ENCODE measurements at regions not wholly inside any gene's neighbourhood (a gene's known extent, or its start where the extent isn't known, plus 50 kb on each side); places are given as distances from the start of the nearest gene placed in this dataset.

DNA sequence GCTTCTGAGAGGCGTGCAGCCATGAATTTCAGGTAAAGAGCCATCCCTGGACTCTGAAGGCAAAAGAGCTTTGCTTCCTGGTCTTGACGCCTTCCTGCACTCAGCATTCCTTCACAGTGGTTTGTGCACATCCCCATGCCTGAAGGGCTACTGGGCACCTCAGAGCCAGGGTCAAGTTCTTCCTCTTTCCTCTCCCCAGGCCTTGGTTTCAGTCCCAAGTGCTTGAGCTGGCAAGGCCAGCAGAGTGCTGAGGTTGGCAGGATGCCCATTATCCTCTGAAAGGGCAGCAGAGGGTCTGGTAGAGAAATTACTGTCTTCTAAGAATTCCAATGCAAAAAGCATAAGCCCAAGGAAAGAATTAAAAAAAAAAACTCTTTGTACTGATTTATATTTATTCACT lies 1064.9 kb downstream of the TTLL7 start:
- Mint-ChIP-seq H3K27me3 (ENCODE audit: low read depth) (no peaks in the 10 kb centered on the region), H3K27ac (no peak overlapping the region), H3K4me1 (ENCODE audit: low read depth) (no peaks in the 10 kb centered on the region), H3K9me3 (no peaks in the 10 kb centered on the region), H3K4me3 (no peak overlapping the region), H3K36me3 (ENCODE audit: low read depth) (no peaks in the 10 kb centered on the region)
- DNase-seq (ENCODE audit: low spot score): no peak

DNA sequence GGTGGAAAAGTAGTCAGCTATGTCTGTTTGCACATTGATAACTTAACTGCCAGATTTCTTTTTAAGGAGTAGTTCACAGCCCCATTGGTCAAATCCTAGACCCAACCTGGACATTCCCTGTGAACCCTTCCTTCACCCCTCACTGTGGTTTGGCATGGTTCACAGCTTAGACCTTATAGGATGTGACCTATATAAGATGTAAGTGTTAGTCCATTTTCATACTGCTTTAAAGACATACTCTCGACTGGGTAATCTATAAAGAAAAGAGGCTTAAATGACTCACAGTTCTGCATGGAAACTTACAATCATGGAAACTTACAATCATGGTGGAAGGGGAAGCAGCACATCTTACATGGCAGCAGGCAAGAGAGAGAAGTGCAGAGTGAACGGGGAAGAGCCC lies 1066.2 kb downstream of the TTLL7 start:
- Mint-ChIP-seq H3K27me3 (ENCODE audit: low read depth) (no peaks in the 10 kb centered on the region), H3K9me3 (no peaks in the 10 kb centered on the region), H3K36me3 (ENCODE audit: low read depth) (no peaks in the 10 kb centered on the region), H3K4me1 (ENCODE audit: low read depth) (no peaks in the 10 kb centered on the region), H3K27ac (no peak overlapping the region), H3K4me3 (no peak overlapping the region)
- DNase-seq (ENCODE audit: low spot score): no peak

DNA sequence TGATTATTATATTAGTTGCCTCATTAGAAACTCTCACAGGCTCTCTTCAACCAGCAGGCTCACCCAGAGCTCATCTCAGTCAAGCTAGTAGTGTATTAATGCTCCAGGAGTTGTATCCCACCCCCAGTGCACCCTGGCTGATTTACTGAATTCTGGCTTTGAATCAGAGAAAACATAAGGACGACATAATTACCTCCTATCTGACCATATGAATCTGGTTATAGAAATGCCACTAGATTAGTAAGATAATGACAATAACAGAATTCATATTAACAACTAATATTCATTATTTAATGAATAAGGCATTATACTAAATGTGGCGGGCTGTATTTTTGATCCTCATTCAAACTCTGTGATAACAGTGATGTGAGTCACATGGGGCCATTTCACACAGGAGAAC lies 1066.7 kb downstream of the TTLL7 start:
- no peak for DNase-seq (ENCODE audit: low spot score)
- Mint-ChIP-seq H3K27ac (no peak overlapping the region), H3K36me3 (ENCODE audit: low read depth) (no peaks in the 10 kb centered on the region), H3K4me1 (ENCODE audit: low read depth) (no peaks in the 10 kb centered on the region), H3K9me3 (no peaks in the 10 kb centered on the region), H3K4me3 (no peak overlapping the region), H3K27me3 (ENCODE audit: low read depth) (no peaks in the 10 kb centered on the region)

DNA sequence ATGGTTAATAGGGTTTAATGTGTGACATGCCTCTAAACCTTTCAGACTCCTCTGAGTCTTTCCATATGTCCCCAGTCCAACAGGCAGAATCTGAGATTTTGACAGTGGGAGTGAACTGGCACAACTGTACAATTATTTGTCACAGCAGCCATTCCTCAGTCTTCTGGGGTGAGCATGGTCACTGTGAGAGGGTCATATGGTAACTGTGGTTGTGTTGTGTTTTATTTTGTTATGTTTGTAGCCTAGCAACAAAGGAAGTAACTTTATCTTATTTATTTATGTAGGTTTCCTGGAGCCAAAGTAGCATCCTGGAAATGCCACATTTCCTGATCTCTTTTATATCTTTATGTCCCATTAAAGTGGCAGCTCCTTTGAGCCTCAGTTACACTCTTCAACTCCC lies 1067.9 kb downstream of the TTLL7 start:
- DNase-seq (ENCODE audit: low spot score): no peak
- no peaks in the 10 kb centered on the region for H3K4me1 Mint-ChIP-seq (ENCODE audit: low read depth)
- H3K9me3 Mint-ChIP-seq: no peaks in the 10 kb centered on the region
- H3K4me3 Mint-ChIP-seq: no peak overlapping the region
- H3K36me3 Mint-ChIP-seq (ENCODE audit: low read depth): no peaks in the 10 kb centered on the region
- H3K27me3 Mint-ChIP-seq (ENCODE audit: low read depth): no peaks in the 10 kb centered on the region
- no peak overlapping the region for H3K27ac Mint-ChIP-seq

DNA sequence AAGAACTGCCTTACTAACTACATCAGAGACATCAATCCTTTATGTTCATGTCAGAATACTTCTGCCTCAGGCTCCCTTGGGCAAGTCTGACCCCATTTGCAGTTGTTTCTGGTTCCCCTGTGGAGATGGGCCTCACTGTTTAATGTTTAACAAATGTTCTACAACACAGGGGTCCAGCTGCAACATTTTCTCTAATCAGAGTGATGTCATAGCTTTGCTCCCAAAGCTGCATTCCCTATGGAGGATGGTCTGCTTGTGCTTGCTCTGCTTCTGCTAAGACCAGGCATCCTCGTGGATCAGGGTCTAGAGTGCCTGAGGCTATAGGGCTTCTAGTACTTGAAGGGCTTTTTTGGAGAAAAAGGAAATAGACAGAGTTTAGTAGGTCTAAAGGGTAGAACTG lies 1071.2 kb downstream of the TTLL7 start:
- Mint-ChIP-seq H3K4me3 (no peak overlapping the region), H3K27me3 (ENCODE audit: low read depth) (no peaks in the 10 kb centered on the region)
- DNase-seq (ENCODE audit: low spot score): no peak

DNA sequence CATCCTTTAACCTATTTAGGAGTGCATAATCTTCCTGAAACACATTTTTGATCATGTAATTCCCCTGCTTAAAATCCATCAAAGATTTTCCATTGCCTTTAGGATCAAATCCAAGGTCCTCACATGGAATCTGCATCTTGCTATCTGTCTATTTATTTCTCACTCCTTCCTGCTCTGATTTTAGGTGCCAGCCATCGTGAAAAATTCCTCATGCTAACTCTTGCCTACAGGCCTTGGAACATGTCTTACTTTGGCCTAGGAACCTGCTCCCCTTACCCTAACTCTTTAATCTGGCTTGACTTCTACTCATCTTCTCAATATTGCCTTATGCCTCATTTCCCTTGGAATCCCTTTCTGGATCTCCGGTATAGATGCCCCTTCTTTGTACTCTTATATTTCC lies 1074.3 kb downstream of the TTLL7 start:
- Mint-ChIP-seq H3K36me3 (ENCODE audit: low read depth) (no peaks in the 10 kb centered on the region), H3K4me3 (no peak overlapping the region), H3K9me3 (no peaks in the 10 kb centered on the region), H3K27ac (no peak overlapping the region), H3K4me1 (ENCODE audit: low read depth) (no peaks in the 10 kb centered on the region), H3K27me3 (ENCODE audit: low read depth) (no peaks in the 10 kb centered on the region)
- no peak for DNase-seq (ENCODE audit: low spot score)

More for the DNA sequence above, 1071.2 kb downstream of the TTLL7 start:
- no peak overlapping the region for H3K27ac Mint-ChIP-seq
- no peaks in the 10 kb centered on the region for H3K9me3 Mint-ChIP-seq
- H3K4me1 Mint-ChIP-seq (ENCODE audit: low read depth): no peaks in the 10 kb centered on the region
- H3K36me3 Mint-ChIP-seq (ENCODE audit: low read depth): no peaks in the 10 kb centered on the region

DNA sequence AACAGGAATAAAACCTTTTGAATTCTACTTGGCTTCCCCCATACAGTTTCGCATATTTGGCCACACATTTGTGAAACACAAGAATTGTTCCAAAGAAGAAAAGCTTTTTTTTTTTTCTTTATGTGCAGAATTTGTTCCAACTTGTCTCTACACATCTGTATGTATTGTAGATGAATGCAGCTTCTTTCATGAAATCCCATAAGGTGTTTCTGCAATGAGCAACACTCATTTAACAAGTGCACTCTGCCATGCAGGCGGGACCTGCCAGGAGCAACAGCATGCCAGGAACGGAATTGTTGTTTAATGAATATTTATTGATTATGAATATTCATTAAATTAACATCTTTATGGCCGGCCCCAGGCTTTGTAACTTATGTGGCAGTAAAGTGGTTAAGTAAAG lies 1075.0 kb downstream of the TTLL7 start:
- H3K27me3 Mint-ChIP-seq (ENCODE audit: low read depth): no peaks in the 10 kb centered on the region
- no peak overlapping the region for H3K27ac Mint-ChIP-seq
- no peaks in the 10 kb centered on the region for H3K9me3 Mint-ChIP-seq
- H3K4me3 Mint-ChIP-seq: no peak overlapping the region
- DNase-seq (ENCODE audit: low spot score): no peak
- no peaks in the 10 kb centered on the region for H3K4me1 Mint-ChIP-seq (ENCODE audit: low read depth)
- H3K36me3 Mint-ChIP-seq (ENCODE audit: low read depth): no peaks in the 10 kb centered on the region

DNA sequence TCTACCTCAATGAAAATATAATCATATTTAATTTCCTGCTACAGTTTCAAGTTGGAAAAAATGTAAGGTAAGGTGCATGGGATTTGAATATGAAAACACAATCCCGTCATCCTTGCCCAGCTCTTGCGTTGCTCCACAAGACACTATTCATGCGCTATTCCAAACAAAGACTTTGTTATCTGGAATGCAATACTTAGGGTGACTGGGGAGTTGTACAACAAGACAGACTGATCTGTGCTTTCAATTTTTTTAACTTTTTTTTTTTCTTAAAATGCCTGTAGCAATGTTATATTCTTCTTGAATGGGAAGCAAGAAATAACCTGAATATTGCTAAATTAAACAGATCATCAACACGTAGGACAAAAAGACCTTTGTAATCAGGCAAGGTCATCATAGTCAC lies 1077.2 kb downstream of the TTLL7 start:
- Mint-ChIP-seq H3K4me1 (ENCODE audit: low read depth) (no peaks in the 10 kb centered on the region), H3K27me3 (ENCODE audit: low read depth) (no peaks in the 10 kb centered on the region)

DNA sequence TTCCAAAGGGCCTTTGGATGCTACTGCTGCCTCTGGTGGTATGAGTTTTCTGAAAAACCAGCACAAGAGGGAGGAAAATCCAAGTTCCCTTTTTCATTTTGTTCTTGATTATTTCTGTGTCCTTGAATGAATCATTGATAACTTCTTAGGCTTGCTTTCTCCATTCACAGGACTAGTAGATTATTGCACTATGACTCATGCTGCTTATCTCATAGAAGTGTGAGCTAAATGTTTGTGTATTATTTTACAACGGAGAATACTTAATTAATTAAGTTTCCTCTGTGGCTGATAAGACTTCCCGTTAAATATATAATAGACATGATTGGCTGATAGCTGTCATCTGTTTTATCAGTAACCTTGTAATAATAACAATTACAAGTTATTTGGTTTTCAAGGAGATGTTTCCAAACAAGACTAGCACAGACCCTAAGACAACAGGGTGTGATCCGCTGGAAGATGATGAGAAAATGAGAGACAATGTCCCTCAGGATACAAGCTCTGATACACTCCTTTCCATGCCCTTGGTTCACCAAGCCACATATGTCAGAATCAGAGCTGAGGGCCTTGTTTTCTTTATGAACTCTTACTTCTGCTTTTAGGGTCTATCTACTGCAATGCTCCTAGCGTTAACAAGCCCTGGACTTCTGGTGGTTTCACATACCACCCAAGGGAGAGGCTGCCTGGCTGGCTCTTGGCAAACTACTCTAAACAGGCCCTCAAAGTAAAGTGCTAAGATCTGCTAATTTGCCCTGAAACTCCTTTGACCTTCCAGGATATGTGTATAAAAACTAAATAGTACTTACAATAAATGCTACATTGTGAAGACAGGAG lies 1078.3 kb downstream of the TTLL7 start:
- no peak for DNase-seq (ENCODE audit: low spot score)
- Mint-ChIP-seq H3K36me3 (ENCODE audit: low read depth) (no peaks in the 10 kb centered on the region), H3K9me3 (no peaks in the 10 kb centered on the region), H3K4me3 (no peak overlapping the region), H3K27me3 (ENCODE audit: low read depth) (no peaks in the 10 kb centered on the region), H3K4me1 (ENCODE audit: low read depth) (no peaks in the 10 kb centered on the region), H3K27ac (no peak overlapping the region)

More for the DNA sequence above, 1077.2 kb downstream of the TTLL7 start:
- Mint-ChIP-seq H3K27ac (no peak overlapping the region), H3K36me3 (ENCODE audit: low read depth) (no peaks in the 10 kb centered on the region), H3K9me3 (no peaks in the 10 kb centered on the region), H3K4me3 (no peak overlapping the region)
- DNase-seq (ENCODE audit: low spot score): no peak

DNA sequence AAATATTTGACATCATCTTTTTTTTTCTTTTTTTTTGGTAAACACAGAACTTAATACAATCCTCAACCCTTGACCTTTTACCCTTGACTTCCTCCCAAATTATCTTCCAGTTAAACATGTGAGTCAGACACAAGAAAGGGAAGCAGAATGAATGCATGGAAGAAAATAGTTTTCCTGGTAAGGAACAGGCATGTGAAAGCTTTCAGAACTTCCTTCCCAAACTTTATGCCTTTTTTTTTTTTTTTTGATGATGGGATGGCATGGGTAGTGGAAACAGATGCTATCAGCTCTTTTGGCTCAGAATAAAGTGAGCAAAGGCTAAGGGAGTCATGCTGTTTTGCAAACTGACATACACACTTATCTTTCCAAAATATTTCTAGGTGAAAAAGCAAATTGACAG lies 1079.1 kb downstream of the TTLL7 start:
- Mint-ChIP-seq H3K36me3 (ENCODE audit: low read depth) (no peaks in the 10 kb centered on the region), H3K9me3 (no peaks in the 10 kb centered on the region), H3K4me3 (no peak overlapping the region), H3K4me1 (ENCODE audit: low read depth) (no peaks in the 10 kb centered on the region), H3K27me3 (ENCODE audit: low read depth) (no peaks in the 10 kb centered on the region), H3K27ac (no peak overlapping the region)
- no peak for DNase-seq (ENCODE audit: low spot score)

DNA sequence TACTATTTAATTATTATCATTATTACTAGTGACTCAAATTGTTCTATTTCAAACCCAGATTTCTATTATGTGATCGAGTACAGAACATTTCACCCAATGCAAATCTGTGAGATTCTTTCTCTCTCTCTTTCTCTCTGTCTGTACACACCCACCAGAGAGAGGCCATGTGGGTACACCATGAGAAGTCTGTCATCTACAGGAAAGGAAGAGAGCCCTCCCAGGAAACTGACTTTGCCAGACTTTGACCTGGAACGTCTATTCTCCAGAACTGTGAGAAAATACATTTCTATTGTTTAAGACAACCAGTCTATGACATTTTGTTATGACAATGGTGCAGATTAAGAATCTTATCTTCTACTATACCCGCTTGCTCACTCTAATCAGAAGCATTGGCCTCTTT lies 1091.6 kb downstream of the TTLL7 start:
- H3K36me3 Mint-ChIP-seq (ENCODE audit: low read depth): no peaks in the 10 kb centered on the region
- H3K27ac Mint-ChIP-seq: no peak overlapping the region
- no peak for DNase-seq (ENCODE audit: low spot score)
- no peaks in the 10 kb centered on the region for H3K4me1 Mint-ChIP-seq (ENCODE audit: low read depth)
- no peak overlapping the region for H3K4me3 Mint-ChIP-seq
- no peaks in the 10 kb centered on the region for H3K27me3 Mint-ChIP-seq (ENCODE audit: low read depth)
- no peaks in the 10 kb centered on the region for H3K9me3 Mint-ChIP-seq

DNA sequence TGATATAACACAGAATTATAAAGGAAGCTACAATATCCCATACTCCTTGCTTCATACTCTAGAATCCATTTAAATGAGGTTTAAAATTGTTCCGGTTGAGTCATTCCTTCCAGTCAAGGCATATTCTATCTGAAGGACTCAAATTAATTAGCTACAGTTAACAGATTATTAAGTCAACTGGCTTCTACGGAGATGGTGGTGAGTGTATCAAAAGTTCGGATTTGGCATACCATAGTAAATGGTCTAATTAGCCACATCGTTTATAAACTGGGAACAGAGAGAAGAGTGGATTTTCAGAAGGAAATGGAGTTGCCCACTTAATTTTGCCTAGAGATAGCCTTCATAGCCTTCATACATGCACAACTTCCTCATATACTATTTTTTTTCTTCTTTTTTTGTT lies 1095.3 kb downstream of the TTLL7 start:
- H3K9me3 Mint-ChIP-seq: no peaks in the 10 kb centered on the region
- H3K4me3 Mint-ChIP-seq: no peak overlapping the region
- H3K36me3 Mint-ChIP-seq (ENCODE audit: low read depth): no peaks in the 10 kb centered on the region
- no peak overlapping the region for H3K27ac Mint-ChIP-seq
- H3K27me3 Mint-ChIP-seq (ENCODE audit: low read depth): no peaks in the 10 kb centered on the region
- no peak for DNase-seq (ENCODE audit: low spot score)
- H3K4me1 Mint-ChIP-seq (ENCODE audit: low read depth): no peaks in the 10 kb centered on the region

DNA sequence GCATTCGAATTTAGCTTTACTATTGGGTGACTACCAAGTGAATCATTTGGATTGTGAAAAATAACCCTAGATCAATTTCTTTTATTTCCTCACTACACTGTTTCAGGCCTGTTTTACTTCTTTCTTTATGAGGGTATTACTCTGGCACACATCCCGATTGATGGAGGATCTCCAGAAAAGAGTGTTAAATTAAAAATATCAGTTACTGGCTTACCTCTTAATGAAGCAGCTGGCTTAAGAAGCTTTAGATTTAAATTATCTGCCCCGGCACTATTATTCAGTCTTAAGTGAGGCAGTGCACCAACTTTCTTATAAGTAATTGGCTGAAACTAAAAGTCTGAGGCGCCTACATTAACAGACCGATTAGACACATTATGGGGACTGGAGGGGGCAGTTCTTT lies 1097.4 kb downstream of the TTLL7 start:
- no peaks in the 10 kb centered on the region for H3K27me3 Mint-ChIP-seq (ENCODE audit: low read depth)
- DNase-seq (ENCODE audit: low spot score): no peak
- no peak overlapping the region for H3K4me3 Mint-ChIP-seq

DNA sequence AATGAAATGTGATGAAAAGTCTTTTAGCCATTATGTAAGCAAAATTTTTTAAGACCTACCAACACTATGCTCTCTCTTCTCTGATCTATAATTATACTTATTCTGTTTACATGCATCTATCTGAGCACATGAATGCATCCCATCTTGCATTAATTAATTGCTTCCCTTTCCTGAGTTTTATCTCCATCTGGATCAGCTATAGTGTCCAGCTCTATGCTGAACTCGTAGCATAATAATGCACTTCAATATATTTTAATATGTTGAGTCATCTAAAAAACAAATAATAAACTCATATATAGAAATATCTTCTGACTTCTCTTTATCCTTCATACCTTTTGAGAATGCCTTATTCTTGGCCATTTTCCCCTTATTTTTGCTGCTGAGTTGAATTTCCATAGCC lies 1097.8 kb downstream of the TTLL7 start:
- H3K27me3 Mint-ChIP-seq (ENCODE audit: low read depth): no peaks in the 10 kb centered on the region
- H3K9me3 Mint-ChIP-seq: no peaks in the 10 kb centered on the region
- H3K4me1 Mint-ChIP-seq (ENCODE audit: low read depth): no peaks in the 10 kb centered on the region
- H3K4me3 Mint-ChIP-seq: no peak overlapping the region
- DNase-seq (ENCODE audit: low spot score): no peak
- no peaks in the 10 kb centered on the region for H3K36me3 Mint-ChIP-seq (ENCODE audit: low read depth)
- no peak overlapping the region for H3K27ac Mint-ChIP-seq

More for the DNA sequence above, 1097.4 kb downstream of the TTLL7 start:
- Mint-ChIP-seq H3K36me3 (ENCODE audit: low read depth) (no peaks in the 10 kb centered on the region), H3K4me1 (ENCODE audit: low read depth) (no peaks in the 10 kb centered on the region), H3K9me3 (no peaks in the 10 kb centered on the region), H3K27ac (no peak overlapping the region)

DNA sequence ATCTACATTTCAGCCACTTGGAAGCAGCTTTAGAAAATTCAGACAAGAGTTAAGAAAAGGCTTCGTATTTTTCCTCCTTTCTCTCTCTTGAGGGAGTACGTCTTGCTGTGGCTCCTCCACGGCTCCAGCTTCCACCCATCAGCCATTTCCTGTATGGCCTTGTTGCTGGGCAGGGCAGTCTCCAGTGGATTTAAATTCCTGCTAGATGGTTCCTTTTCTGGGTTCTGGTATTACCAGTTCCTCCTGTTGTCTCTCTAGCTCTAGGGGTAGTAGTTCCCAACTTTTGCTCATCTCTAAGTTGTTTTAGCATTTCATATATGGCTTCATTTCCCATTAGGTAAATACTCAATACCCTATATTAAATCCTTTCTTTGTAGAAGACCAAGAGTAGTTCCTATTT lies 1098.3 kb downstream of the ADGRL2 start:
- Mint-ChIP-seq H3K4me3 (no peak overlapping the region), H3K27ac (no peak overlapping the region), H3K9me3 (no peaks in the 10 kb centered on the region), H3K27me3 (ENCODE audit: low read depth) (no peaks in the 10 kb centered on the region), H3K36me3 (ENCODE audit: low read depth) (no peaks in the 10 kb centered on the region), H3K4me1 (ENCODE audit: low read depth) (no peaks in the 10 kb centered on the region)
- DNase-seq (ENCODE audit: low spot score): no peak

Measured in T-helper 2 cell treated with Interferon-gamma antibody and Interleukin-4, amounts not matched to agents 5 μg/mL and 100 μg/mL, for 36 hours (primary cell).